ENCODE measurements at regions not wholly inside any gene's neighbourhood (a gene's known extent, or its start where the extent isn't known, plus 50 kb on each side); places are given as distances from the start of the nearest gene placed in this dataset.

DNA sequence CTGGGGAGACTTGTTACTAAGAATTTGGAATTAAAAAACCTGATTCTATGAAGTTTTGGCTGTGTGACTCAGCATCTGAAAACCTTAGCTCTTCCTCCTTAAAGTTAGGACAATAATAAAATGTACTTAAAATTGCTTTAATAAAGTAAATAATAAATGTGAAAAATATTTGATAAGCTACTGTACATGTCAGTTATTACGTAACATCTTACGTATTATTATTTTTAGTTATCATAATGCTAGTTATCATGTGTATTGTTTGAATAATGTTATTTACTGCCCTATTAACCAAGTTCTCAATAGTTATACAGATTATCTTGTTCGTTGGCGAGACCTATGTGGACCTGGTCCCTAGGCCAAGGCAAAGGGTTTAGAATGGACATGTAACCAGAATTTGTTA lies 449.2 kb upstream of the ADGRL3 start (continued):
- TF ChIP-seq, protein P1, sequence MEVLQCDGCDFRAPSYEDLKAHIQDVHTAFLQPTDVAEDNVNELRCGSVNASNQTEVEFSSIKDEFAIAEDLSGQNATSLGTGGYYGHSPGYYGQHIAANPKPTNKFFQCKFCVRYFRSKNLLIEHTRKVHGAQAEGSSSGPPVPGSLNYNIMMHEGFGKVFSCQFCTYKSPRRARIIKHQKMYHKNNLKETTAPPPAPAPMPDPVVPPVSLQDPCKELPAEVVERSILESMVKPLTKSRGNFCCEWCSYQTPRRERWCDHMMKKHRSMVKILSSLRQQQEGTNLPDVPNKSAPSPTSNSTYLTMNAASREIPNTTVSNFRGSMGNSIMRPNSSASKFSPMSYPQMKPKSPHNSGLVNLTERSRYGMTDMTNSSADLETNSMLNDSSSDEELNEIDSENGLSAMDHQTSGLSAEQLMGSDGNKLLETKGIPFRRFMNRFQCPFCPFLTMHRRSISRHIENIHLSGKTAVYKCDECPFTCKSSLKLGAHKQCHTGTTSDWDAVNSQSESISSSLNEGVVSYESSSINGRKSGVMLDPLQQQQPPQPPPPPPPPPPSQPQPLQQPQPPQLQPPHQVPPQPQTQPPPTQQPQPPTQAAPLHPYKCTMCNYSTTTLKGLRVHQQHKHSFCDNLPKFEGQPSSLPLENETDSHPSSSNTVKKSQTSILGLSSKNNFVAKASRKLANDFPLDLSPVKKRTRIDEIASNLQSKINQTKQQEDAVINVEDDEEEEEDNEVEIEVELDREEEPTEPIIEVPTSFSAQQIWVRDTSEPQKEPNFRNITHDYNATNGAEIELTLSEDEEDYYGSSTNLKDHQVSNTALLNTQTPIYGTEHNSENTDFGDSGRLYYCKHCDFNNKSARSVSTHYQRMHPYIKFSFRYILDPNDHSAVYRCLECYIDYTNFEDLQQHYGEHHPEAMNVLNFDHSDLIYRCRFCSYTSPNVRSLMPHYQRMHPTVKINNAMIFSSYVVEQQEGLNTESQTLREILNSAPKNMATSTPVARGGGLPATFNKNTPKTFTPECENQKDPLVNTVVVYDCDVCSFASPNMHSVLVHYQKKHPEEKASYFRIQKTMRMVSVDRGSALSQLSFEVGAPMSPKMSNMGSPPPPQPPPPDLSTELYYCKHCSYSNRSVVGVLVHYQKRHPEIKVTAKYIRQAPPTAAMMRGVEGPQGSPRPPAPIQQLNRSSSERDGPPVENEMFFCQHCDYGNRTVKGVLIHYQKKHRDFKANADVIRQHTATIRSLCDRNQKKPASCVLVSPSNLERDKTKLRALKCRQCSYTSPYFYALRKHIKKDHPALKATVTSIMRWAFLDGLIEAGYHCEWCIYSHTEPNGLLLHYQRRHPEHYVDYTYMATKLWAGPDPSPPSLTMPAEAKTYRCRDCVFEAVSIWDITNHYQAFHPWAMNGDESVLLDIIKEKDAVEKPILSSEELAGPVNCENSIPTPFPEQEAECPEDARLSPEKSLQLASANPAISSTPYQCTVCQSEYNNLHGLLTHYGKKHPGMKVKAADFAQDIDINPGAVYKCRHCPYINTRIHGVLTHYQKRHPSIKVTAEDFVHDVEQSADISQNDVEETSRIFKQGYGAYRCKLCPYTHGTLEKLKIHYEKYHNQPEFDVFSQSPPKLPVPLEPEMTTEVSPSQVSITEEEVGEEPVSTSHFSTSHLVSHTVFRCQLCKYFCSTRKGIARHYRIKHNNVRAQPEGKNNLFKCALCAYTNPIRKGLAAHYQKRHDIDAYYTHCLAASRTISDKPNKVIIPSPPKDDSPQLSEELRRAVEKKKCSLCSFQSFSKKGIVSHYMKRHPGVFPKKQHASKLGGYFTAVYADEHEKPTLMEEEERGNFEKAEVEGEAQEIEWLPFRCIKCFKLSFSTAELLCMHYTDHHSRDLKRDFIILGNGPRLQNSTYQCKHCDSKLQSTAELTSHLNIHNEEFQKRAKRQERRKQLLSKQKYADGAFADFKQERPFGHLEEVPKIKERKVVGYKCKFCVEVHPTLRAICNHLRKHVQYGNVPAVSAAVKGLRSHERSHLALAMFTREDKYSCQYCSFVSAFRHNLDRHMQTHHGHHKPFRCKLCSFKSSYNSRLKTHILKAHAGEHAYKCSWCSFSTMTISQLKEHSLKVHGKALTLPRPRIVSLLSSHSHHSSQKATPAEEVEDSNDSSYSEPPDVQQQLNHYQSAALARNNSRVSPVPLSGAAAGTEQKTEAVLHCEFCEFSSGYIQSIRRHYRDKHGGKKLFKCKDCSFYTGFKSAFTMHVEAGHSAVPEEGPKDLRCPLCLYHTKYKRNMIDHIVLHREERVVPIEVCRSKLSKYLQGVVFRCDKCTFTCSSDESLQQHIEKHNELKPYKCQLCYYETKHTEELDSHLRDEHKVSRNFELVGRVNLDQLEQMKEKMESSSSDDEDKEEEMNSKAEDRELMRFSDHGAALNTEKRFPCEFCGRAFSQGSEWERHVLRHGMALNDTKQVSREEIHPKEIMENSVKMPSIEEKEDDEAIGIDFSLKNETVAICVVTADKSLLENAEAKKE (CRISPR knock-in tag; IDR thresholded peaks at IDR 0.05) = no peak

DNA sequence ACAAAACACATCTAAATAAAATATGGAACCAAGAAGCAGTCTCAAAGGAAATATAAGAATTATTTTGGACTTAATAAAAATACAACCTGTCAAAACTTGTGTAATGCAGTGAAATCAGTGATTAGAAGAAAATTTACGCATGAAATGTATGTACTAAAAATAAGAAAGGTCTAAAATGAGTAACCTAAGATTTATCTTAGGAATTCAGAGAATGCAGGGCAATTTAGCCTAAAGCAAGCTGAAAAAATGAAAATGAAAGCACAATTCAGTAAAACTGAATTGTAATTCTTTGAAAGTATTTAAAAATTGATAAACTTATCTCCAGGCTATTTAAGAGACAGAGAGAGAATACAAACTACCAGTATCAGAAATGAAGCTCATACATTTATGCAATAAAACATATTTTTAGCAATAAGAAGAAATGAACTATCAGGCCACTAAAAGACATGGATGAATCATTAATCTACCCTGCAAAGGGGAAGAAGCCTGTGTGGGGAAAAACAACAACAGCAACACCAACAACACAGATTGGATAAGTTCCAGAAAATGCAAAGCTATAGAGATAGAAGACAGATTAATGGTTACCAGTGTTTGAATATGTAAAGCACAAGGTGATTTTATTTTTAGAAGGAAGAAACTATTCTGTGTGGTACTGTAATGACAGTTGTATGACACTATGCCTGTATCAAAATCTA lies 442.0 kb upstream of the ADGRL3 start:
- Mint-ChIP-seq H3K9me3 (peaks cover 30% of the 10 kb centered on the region), H3K27ac (no peak overlapping the region), H3K36me3 (ENCODE audit: low read depth) (peaks cover 23% of the 10 kb centered on the region), H3K4me1 (no peaks in the 10 kb centered on the region), H3K4me3 (no peak overlapping the region), H3K27me3 (ENCODE audit: insufficient read depth, low read depth, poor library complexity) (peaks cover 2% of the 10 kb centered on the region)
- Histone ChIP-seq H2AFZ (no peak overlapping the region), H3K4me2 (no peak overlapping the region), H3F3A (replicated peaks; ENCODE audit: low read depth) (no peaks in the 10 kb centered on the region), H4K20me1 (replicated peaks; ENCODE audit: insufficient read depth) (no peaks in the 10 kb centered on the region), H3K9me2 (ENCODE audit: insufficient read depth) (peaks cover 5% of the 10 kb centered on the region; the same call in 1 of the 2 replicates), H3K79me2 (replicated peaks; ENCODE audit: insufficient read depth) (no peaks in the 10 kb centered on the region), H3K27ac (ENCODE audit: low read depth) (no peak overlapping the region), H3K36me3 (ENCODE audit: insufficient read depth) (peaks cover 6% of the 10 kb centered on the region; the same call in 1 of the 2 replicates), H3K4me1 (ENCODE audit: insufficient read depth) (no peaks in the 10 kb centered on the region), H3K4me3 (no peak overlapping the region), H3K27me3 (ENCODE audit: insufficient read depth) (no peaks in the 10 kb centered on the region)
- no peak for TF ChIP-seq ZNF114 (CRISPR knock-in tag; IDR thresholded peaks at IDR 0.05)
- TF ChIP-seq, protein P2, sequence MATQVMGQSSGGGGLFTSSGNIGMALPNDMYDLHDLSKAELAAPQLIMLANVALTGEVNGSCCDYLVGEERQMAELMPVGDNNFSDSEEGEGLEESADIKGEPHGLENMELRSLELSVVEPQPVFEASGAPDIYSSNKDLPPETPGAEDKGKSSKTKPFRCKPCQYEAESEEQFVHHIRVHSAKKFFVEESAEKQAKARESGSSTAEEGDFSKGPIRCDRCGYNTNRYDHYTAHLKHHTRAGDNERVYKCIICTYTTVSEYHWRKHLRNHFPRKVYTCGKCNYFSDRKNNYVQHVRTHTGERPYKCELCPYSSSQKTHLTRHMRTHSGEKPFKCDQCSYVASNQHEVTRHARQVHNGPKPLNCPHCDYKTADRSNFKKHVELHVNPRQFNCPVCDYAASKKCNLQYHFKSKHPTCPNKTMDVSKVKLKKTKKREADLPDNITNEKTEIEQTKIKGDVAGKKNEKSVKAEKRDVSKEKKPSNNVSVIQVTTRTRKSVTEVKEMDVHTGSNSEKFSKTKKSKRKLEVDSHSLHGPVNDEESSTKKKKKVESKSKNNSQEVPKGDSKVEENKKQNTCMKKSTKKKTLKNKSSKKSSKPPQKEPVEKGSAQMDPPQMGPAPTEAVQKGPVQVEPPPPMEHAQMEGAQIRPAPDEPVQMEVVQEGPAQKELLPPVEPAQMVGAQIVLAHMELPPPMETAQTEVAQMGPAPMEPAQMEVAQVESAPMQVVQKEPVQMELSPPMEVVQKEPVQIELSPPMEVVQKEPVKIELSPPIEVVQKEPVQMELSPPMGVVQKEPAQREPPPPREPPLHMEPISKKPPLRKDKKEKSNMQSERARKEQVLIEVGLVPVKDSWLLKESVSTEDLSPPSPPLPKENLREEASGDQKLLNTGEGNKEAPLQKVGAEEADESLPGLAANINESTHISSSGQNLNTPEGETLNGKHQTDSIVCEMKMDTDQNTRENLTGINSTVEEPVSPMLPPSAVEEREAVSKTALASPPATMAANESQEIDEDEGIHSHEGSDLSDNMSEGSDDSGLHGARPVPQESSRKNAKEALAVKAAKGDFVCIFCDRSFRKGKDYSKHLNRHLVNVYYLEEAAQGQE (IDR thresholded peaks at IDR 0.05; ENCODE audit: unreplicated experiment) = no peak
- no peak for TF ChIP-seq POLR2AphosphoS5 (IDR thresholded peaks at IDR 0.05; ENCODE audit: low read depth)
- no peak for TF ChIP-seq STAT1 (IDR thresholded peaks at IDR 0.05; ENCODE audit: unreplicated experiment)
- no peak for TF ChIP-seq ZNF331 (CRISPR knock-in tag; IDR thresholded peaks at IDR 0.05; ENCODE audit: low read depth)
- TF ChIP-seq CREB1 (CRISPR knock-in tag; IDR thresholded peaks at IDR 0.05; ENCODE audit: low read depth) = no peak
- no peak for TF ChIP-seq NANOG (IDR thresholded peaks at IDR 0.05; ENCODE audit: borderline replicate concordance)
- no peak for TF ChIP-seq JUNB (IDR thresholded peaks at IDR 0.05; ENCODE audit: unreplicated experiment)
- ATAC-seq (no peak), DNase-seq (ENCODE audit: low spot score) (no peak)
